ENCODE measurements at regions not wholly inside any gene's neighbourhood (a gene's known extent, or its start where the extent isn't known, plus 50 kb on each side); places are given as distances from the start of the nearest gene placed in this dataset.

GRCh38 chr7:45390180-45390579 lies 184.0 kb upstream of the ADCY1 start:
- Mint-ChIP-seq H3K4me1 (ENCODE audit: low read depth, unreplicated experiment) (peaks cover 5% of the 10 kb centered on the region), H3K27ac (ENCODE audit: unreplicated experiment) (no peak overlapping the region), H3K9me3 (ENCODE audit: unreplicated experiment) (no peaks in the 10 kb centered on the region), H3K4me3 (ENCODE audit: unreplicated experiment) (no peak overlapping the region), H3K36me3 (ENCODE audit: insufficient read depth, unreplicated experiment) (no peaks in the 10 kb centered on the region), H3K27me3 (ENCODE audit: insufficient read depth, unreplicated experiment) (no peaks in the 10 kb centered on the region)
- Histone ChIP-seq H3K4me1 (peaks cover 7% of the 10 kb centered on the region; the same call in 1 of the 2 replicates), H3K4me3 (ENCODE audit: low read depth, low read length) (no peak overlapping the region), H3K36me3 (ENCODE audit: control insufficient read depth, insufficient read depth, low read length) (no peaks in the 10 kb centered on the region), H3K9me3 (peaks cover 26% of the 10 kb centered on the region), H3K27me3 (replicated peaks; ENCODE audit: control insufficient read depth, insufficient read depth, low read length) (no peaks in the 10 kb centered on the region)
- TF ChIP-seq CTCF (IDR thresholded peaks at IDR 0.05; ENCODE audit: insufficient read depth in 1 of 2, low read depth in 1 of 2, low read length in 1 of 2, severe bottlenecking in 1 of 2, unreplicated experiment in 1 of 2), result no peak
- intact Hi-C loops (cut with micrococcal nuclease; ENCODE audit: unreplicated experiment), result no loop called here
- no TSS peak for BruUV-seq (replicated peaks)
- CTCF ChIA-PET, result no interaction called here
- POLR2A ChIA-PET, result no interaction called here
- DNase-seq, result no peak

GRCh38 chr7:45390731-45391130 lies 183.4 kb upstream of the ADCY1 start:
- Mint-ChIP-seq H3K27me3 (ENCODE audit: insufficient read depth, unreplicated experiment) (no peaks in the 10 kb centered on the region), H3K27ac (ENCODE audit: unreplicated experiment) (no peak overlapping the region), H3K4me1 (ENCODE audit: low read depth, unreplicated experiment) (peaks cover 5% of the 10 kb centered on the region), H3K36me3 (ENCODE audit: insufficient read depth, unreplicated experiment) (no peaks in the 10 kb centered on the region), H3K9me3 (ENCODE audit: unreplicated experiment) (peaks cover 3% of the 10 kb centered on the region), H3K4me3 (ENCODE audit: unreplicated experiment) (no peak overlapping the region)
- POLR2A ChIA-PET, result no interaction called here
- no peak for DNase-seq
- peaks cover 7% of the 10 kb centered on the region; the same call in 1 of the 2 replicates for H3K4me1 ChIP-seq
- intact Hi-C loops (cut with micrococcal nuclease; ENCODE audit: unreplicated experiment), result no loop called here
- BruUV-seq (replicated peaks), result no TSS peak
- no peaks in the 10 kb centered on the region for H3K27me3 ChIP-seq (replicated peaks; ENCODE audit: control insufficient read depth, insufficient read depth, low read length)
- H3K36me3 ChIP-seq (ENCODE audit: control insufficient read depth, insufficient read depth, low read length), result no peaks in the 10 kb centered on the region
- CTCF ChIA-PET, result no interaction called here
- no peak overlapping the region for H3K4me3 ChIP-seq (ENCODE audit: low read depth, low read length)
- no peak for TF ChIP-seq CTCF (IDR thresholded peaks at IDR 0.05; ENCODE audit: insufficient read depth in 1 of 2, low read depth in 1 of 2, low read length in 1 of 2, severe bottlenecking in 1 of 2, unreplicated experiment in 1 of 2)
- H3K9me3 ChIP-seq, result peaks cover 26% of the 10 kb centered on the region

- no peak overlapping the region for H3K4me3 Mint-ChIP-seq (ENCODE audit: unreplicated experiment)
- POLR2A ChIA-PET, result no interaction called here
- no peaks in the 10 kb centered on the region for H3K27me3 Mint-ChIP-seq (ENCODE audit: insufficient read depth, unreplicated experiment)
- no peaks in the 10 kb centered on the region for H3K36me3 ChIP-seq (ENCODE audit: control insufficient read depth, insufficient read depth, low read length)
- intact Hi-C loops (cut with micrococcal nuclease; ENCODE audit: unreplicated experiment), result no loop called here
- TF ChIP-seq CTCF (IDR thresholded peaks at IDR 0.05; ENCODE audit: insufficient read depth in 1 of 2, low read depth in 1 of 2, low read length in 1 of 2, severe bottlenecking in 1 of 2, unreplicated experiment in 1 of 2), result no peak
- no peak for DNase-seq
- H3K27ac Mint-ChIP-seq (ENCODE audit: unreplicated experiment), result no peak overlapping the region
- BruUV-seq (replicated peaks), result no TSS peak
- no peaks in the 10 kb centered on the region for H3K27me3 ChIP-seq (replicated peaks; ENCODE audit: control insufficient read depth, insufficient read depth, low read length)
- peaks cover 26% of the 10 kb centered on the region for H3K9me3 ChIP-seq
- no peaks in the 10 kb centered on the region for H3K36me3 Mint-ChIP-seq (ENCODE audit: insufficient read depth, unreplicated experiment)
- H3K4me3 ChIP-seq (ENCODE audit: low read depth, low read length), result no peak overlapping the region
- peaks cover 5% of the 10 kb centered on the region for H3K4me1 Mint-ChIP-seq (ENCODE audit: low read depth, unreplicated experiment)
- CTCF ChIA-PET, result no interaction called here
- H3K9me3 Mint-ChIP-seq (ENCODE audit: unreplicated experiment), result peaks cover 14% of the 10 kb centered on the region
- H3K4me1 ChIP-seq, result peaks cover 7% of the 10 kb centered on the region; the same call in 1 of the 2 replicates
Measured at GRCh38 chr7:45391618-45392451, 182.3 kb upstream of the ADCY1 start.

Data from Caco-2 (cell line).